D341Med (cell line): ENCODE measurements at regions not wholly inside any gene's neighbourhood (a gene's known extent, or its start where the extent isn't known, plus 50 kb on each side); places are given as distances from the start of the nearest gene placed in this dataset.

Source experiments
- DNase-seq: peaks from one replicate; pipeline ENCODE4 v3.0.0; 2012; ENCODE audit warnings: low spot score

DNA sequence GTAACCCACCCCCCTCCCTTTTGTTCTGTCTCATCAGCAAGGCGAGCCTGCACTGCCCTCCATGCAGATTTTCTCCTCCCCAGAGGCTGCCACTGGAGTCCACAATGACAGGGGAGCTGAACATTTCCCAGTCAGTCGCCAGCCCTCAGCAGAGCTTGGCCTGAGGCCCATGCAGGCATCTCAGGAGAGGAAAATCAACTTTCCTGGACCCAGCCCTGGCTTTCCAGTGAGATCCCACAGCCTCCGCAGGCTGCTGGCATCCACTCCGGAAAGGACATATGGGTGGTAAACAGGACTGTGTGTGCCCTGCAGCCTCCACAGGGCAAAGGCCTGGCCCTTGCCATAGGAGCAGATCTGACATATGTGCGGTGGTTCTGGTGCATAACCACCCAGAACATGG, 253.8 kb downstream of the TNS1 start:
- no peak for DNase-seq

DNA sequence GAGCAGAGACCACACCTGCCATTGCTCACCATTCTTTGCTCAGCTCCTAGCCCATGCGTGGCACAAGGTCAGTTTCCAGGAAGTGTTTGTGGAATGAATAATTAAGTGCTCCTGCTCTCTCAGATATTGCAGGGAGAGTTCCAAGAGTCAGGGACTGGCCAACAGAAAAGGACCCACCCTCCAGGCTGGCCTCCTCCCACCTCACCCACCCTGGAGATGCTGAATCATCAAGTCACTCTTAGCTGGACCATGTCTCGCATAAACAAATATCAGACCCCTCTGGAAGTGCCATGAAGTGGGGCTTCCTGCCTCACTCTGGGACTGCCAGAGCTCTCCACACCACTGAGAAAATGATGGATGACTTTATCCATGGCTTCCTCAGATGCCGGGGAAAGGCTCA, 256.0 kb downstream of the TNS1 start:
- DNase-seq, result no peak

DNA sequence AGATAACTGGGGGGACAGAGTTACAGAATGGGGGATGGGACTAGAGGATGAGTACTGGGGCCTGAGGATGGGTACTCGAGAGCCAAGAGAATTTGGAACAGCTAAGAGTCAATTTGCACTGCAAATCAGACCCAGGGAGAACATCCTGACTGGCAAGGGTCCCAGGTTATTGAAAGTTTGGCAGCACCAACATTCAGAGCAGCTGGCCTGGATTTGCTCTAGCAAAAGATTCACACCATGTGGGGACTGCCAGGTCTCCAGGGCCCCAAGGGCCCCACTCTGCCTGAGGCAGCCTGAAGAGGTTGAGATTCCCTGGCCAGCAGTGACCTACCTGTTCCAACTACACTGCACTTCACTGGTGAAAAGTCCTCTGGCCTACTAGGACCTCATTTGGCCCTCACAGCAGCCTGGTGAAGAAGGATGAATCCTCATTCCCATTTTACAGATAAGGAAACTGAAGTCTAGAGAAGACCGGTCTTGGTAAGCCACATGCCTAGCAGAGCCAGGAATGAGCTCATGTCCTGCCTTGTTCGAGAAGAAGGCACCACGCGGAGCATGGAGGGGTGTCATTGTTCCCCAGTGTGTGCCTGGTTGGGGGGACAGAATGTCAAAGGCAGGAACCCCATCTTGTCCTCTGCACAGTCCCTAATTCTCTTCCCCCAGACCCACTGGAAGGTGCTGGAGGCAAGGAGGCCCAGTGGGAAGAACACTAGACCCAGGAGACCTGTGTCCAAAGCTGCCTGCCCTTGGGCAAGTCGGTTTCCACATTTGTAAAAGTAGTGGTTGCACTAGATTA, 258.6 kb downstream of the TNS1 start:
- DNase-seq, result no peak

DNA sequence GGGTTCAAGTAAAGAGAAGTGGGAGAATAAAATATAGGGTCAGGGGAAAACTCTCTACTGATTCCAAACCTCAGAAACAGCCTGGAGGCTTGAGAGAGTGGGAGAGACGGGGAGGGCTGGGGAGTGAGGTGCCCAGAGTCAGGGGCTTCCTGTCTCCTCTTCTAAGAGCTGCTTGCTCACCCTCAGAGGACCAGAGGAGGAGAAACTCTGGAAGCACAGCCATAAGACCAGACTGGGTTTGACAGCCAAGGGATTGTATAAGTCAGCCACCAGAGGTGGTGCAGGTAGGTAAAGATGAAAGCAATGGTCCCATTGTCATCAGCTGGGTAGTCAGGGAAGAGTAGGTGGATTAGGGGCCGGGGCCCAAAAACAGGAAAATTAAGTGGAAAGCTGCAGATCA, 259.4 kb downstream of the TNS1 start:
- no peak for DNase-seq

DNA sequence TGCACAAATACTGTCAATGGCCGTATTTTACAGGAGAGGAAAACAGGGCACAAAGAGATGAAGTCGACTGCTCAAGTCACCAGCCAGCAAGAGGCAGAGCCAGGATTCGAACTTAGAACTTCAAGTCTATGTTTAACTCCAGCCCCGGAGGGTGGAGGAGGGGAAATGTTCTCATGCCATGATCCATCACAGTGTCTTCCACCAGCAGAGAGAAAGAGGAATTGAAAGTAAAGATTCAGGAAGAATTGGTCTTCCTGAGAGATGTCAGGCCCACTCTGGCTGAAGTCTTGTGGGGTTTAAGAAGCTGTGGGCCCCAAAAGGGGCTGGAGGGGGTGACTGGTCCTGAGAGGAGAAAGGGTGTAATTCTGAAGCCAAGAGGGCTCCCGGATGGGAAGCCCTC, 260.0 kb downstream of the TNS1 start:
- DNase-seq, result no peak

DNA sequence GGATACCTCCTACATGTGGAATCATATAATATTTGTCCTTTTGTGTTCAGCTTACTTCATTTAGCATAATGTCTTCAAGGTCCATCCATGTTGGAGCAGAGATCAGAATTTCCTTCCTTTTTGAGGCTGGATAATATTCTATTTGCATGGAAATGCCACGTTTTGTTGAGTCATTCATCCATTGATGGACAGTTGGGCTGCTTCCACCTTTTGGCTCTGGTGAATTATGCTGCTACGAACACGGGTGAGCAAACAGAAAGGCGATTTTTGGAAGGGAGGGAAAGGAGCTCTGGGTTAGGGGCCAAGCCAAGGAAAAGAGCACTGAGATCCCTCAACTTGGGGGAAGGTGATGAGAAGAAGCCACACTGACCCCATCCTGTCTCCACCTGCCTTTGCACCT, 260.5 kb downstream of the TNS1 start:
- DNase-seq, result no peak

DNA sequence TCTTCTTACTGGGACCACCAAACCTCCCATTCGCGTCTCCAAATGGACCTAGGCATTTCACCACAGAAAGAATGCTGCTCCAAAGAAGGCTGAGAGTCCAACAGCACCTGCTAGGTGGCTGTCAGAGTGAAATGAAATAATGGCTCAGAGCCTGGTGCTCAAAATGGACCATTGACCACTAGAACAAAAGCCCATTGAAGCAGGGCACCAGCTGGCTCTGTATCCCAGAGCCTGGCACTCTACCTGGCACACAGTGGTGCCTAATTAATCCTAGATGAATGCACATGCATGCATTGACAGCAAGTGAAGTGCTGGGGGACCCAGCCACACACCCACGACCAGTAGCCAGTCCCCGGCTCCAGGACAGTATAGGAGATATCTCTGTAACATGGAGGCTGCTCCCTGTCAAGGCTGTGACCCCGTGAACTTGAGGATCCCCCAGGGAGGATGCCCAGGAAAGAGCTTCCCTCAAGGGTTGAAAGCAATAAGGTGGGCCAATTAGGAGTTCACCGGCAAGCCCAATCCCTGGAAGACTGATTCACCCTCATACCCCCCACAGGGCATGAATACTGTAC, 261.3 kb downstream of the TNS1 start:
- no peak for DNase-seq

DNA sequence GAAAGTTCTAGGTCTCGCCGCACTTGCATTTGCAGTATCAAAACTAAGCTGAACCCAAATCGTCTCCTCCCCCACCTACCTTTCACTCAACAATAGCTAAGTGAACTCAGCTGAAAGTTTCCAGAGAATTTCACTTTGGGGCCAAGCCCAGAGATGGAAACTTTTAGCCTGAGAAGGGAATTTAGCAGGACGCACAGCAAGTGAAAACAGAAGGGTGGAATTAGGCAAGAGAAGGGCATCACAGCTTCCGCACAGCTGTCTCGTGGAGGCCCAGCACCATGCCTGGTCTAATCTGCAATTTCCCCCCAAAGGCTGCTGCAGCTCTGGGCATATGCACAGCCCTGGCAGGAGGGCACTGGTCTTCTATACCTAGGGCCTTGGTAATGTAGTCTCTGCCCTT, 262.0 kb downstream of the TNS1 start:
- no peak for DNase-seq

DNA sequence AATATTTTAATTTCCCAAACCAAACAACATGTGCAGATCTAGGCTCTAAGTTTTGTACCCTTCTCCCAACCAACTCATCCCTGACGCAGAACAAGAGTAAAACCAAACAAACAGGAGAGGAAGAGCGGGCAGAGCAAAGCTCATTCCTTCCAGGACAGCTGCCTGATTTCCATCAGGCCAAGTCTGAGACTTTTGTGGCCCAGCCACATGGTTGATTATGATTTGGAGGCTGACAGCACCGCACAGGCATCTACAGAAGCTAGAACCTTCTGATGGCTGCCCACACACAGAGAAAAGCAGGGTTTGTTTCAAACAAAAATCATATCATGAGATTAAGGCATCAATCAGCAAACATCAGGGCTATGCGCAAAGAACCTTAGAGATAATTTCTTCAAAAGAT, 262.6 kb downstream of the TNS1 start:
- DNase-seq, result no peak

DNA sequence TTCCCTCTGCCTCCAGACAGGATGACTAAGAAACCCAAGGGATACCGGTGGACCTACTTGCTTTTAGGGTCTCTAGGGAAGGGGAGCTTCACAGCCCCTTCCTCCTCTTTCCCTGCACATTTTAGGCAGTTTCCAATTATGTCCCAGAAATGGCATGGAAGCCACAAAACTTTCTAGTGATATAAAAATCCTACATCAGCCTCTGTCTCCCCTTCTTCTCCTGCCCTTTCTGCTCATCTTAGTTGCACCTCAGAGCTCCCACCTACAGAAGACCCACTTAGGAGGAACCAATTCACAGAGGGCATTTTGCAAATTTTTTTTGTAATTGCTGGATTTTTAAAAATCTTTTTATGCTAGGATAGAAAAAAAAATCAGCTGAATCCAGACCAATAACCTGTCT, 263.1 kb downstream of the TNS1 start:
- DNase-seq, result no peak

DNA sequence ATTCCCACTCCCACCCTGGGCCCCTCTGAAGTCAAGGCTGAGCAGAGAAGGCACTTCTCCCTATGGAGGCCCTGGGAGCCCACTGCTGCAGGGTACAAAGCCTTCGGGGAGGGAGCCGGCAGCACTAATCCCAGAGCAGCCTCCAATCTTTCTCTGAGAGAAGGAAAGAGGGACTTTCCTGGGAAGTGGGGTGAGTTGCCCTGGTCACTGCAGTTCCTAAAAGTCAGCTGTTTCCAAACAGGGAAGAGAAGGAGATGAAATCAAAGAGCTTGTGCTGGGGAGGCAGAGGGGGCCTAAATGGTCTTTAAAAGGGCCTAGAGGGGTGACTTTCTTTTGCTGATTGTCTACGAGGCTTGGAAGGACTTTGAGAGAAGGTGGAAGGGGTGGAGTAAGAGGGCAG, 264.7 kb downstream of the TNS1 start:
- DNase-seq, result no peak

DNA sequence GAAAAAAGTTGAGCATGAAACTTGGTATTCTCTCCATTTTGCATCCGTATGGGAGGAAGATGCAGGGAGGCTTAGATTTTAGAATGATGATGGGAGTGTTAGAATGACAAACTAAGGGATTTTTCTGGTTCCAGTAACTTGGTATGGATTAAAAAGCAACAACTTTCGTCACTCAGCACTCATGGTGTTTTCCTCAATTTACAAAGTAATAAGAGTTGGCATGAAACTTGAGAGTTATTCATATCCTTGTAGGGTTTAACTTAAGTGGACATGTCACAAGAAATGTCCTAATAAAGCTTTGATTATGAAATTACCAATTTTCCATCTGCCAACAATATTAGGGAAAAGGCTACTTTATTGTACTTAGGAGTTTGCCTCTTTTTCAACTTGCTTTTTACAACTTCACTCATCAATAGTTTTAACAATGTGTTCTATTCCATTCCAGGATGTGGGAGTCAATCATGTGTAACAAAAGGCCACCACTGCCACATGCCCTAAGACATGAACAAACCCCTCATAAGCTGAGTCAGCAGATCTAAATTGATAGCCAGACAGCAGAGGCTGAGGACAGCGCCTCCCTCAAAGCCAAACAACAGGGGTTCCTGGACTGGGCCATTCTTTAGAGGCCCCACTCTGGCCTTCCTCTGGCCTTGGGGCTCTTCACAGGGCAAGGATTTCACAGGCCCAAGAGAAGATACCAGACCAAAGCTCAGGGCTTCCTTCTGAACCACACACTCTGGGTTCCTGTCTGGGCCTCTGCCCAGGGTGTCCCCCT, 265.8 kb downstream of the TNS1 start:
- DNase-seq, result no peak

DNA sequence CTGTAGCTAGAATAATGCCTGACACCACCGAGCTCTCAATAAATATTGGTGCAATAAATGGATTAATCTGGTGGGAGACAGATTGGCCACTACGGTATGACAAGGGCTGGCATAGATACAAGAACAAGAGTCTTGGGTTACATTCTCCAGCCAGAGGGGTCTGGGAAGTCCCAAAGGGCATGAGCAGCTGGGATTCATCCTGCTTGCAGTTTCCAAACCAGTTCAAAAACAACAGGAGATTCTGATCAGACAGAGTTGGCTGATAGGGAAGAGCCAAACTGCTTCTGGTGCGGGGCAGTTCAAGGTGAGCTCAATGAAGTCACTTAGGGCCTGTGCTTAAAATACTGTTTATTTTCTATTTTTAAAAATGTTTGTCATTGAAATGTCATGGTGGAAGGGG, 266.9 kb downstream of the TNS1 start:
- no peak for DNase-seq

DNA sequence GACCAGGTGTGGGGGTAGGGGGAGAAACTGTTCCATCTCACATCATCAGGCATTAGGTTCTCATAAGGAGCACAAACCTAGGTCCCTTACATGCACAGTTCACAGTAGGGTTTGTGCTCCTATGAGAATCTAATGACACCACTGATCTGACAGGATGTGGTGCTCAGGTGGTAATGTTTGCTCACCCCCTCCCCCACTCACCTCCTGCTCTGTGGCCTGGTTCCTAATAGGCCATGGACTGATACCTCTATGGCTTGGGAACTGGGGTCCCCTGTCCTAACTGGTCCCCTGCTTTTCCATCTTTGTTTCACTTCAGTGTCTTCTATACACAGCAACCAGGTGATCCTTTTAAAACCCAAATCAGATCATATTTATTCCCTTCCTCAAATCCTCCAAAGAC, 267.8 kb downstream of the TNS1 start:
- DNase-seq, result no peak

DNA sequence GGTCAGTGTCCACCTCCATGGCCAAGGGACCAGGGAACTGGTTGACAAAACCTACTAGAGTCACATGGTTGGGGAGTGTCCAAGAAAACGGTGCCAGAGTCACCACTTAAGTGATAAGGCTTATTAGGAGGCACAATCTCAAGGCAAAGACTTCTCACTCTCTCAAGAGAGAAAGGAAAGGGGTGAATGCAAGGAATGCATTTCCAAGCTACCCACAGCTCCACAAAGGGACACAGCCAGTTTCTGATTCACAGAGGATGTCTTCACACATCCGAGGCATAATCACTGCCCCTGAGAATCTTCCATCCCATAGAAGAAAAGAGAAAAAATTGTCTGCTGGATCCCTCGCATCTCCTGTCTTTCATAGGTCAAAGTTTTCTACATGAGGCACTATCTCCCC, 269.3 kb downstream of the TNS1 start:
- DNase-seq, result no peak

DNA sequence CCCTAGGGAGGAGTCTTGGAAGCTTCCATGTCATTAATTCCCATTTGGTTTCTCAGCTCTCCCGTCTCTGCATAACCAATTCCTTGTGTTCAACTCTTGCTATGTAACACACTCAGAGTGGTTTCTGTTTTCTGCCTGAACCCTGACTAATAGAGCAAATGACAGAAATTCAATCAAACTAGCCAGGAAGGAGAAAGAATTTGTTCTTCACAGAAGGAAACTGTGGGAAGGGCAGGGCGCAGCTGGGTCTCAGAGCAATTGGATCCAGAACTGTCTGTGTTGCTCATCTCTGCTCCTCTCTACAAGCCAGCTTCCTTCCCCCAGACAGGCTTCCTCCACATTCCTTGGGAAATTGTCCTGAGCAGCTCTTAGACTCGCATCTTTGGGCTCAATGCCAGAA, 269.8 kb downstream of the TNS1 start:
- DNase-seq, result no peak

DNA sequence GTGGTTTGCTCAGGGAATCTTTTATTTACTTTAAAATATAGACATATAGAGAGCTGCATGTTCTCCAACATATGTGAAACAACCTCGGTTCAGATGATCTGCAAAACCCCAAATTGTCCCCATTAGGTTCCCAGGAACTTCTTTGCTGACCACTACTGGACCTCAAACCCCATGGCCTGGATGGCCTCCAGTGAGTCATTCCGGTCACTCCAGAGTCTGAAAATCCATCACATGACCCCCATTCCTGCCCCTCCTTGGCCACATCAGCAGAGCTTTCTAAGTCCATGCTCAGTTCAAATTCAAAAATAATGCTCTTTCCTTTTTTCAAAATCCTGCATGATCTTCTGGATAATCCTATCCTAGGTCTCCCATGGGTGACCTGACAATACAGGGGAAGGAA, 271.0 kb downstream of the TNS1 start:
- no peak for DNase-seq

DNA sequence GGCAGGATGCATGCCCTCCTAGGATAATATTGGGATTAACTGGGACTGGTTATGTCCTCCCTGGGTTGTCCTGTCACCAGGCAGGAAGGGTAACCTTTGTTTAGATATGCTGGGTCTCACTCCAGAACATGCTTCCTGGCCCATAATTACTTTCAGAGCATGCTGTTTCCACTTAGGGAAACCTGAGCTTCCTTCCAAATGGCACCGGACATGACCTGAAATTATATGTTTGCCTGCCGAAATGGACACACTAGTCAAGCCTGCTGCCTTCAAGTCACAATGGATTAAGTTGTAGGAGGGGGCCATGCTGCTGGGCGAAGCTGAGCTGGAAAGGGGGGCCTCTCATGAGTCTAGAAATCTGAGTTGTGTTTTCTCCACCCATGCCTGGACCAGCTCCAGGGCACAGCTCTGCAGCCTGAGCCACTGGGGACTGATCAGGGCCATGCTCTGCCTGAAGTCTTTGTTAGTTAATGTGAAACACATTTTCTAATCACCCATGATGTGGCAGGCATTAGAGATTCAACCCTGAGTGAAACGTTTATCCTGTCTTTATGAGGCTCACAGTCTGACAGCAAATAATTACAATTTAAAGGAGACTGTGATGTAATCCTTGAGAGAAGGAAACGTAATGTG, 273.3 kb downstream of the TNS1 start:
- DNase-seq, result no peak

DNA sequence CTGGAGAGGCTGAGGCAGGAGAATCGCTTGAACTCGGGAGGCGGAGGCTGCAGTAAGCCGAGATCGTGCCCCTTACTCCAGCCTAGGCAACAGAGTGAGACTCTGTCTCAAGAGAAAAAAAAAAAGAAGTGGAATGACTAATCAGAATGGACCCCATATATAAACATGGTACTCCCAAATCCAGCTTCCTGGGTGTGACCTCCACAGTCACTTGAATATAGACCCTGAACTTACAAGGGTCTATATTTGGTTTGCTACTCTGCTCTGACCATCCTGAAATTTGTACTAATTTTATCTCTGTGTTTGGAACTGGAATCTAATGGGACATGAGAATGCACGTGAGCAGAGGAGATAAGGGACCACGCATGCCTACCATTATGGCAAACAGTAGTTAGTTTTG, 275.0 kb downstream of the TNS1 start:
- DNase-seq, result no peak

DNA sequence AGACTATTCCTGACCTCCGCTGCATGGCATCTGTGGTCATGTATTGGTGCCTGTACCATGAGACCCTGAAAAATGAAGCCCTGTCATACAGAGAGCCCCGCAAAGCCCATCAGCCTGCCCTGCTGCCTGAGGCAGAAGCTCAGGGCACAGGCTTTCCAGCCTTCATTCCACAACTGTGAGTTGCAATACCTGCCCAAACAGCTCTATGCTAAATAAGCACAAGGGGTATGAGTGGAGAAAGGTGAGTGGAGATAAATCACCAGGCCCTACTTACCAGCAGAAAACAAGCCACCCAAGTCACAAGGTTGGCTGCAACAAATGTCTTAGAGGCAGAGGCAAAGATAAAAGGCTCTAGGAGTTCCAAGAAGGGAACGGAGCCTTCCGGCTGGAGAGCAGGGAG, 277.4 kb downstream of the TNS1 start:
- DNase-seq, result no peak

DNA sequence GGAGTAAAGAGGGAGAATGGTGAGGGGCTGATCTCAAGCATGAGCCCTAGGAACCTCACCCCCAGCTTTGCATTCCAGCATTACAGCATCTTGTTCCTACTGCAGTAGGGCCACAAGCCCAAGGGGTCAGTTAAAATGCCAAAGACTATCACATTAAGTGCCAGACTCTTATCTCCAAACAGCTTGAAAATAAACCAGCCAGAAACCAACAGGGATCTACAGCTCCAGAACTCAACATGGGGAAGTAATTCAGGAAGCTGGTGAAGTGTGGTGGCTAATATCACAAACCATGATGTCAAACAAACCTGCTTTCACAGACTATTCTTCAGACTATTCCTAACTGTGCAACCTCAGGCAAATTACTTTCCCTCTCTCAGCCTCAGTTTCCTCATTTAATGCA, 278.3 kb downstream of the TNS1 start:
- DNase-seq, result no peak

DNA sequence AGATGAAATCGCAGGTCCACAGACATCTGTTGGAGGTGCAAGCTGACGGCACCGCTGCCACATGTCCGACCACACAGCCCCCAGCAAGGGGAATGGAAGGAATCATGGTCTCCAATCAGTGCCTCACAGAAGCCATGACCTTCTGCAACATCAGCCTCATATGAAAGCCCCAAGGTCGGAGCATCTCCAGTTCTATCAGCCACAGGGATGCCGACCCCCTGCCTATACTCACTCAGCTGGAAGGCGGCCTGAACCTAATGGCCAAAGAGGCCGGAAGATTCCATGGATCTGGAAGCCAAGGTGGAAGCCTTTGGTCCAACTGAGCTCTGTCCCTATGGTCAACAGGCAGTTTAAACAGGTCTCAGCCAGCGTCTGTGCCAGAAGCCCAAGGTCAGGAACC, 278.8 kb downstream of the TNS1 start:
- no peak for DNase-seq

DNA sequence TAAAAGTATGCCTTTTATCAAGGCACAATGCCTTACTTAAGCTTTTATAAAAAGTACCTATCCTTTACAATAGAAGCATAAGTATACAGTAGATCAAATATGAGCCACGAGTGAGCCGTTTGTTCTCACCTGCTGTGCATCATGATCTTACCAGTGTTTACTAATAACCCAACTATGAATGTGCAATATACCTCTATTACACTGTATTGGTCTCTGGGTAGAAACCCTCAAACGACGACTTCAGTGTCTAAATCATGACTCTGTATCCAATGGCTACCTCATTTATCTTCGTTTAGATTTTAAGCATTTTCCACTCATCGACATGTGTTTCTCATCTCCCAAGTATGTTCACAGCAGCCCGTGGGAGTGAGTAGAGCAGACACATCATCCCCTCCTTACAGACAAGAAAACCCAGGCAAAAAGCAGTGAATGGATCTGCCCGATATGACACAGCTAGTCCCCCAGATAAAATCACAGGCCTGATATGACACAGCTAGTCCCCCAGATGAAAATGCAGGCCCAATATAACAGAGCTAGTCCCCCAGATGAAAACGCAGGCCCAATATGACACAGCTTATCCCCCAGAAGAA, 279.8 kb downstream of the TNS1 start:
- DNase-seq, result no peak
